ENCODE measurements at regions not wholly inside any gene's neighbourhood (a gene's known extent, or its start where the extent isn't known, plus 50 kb on each side); places are given as distances from the start of the nearest gene placed in this dataset.

GRCh38 chr4:180809439-180809838 is 1433.8 kb upstream of the TENM3 start:
- no peaks in the 10 kb centered on the region for H3K79me1 ChIP-seq (ENCODE audit: low read length)
- H3K36me3 ChIP-seq (ENCODE audit: control insufficient read depth, insufficient read depth, low read length), result no peaks in the 10 kb centered on the region
- H3K23ac ChIP-seq (ENCODE audit: low read length), result no peak overlapping the region
- H4K8ac ChIP-seq (ENCODE audit: low read depth, low read length), result no peak overlapping the region
- no peak overlapping the region for H4K5ac ChIP-seq (ENCODE audit: low read length)
- no peak overlapping the region for H3K56ac ChIP-seq (ENCODE audit: low read length)
- H2AK5ac ChIP-seq (ENCODE audit: low read length), result no peak overlapping the region
- H3K4me3 ChIP-seq (ENCODE audit: low read length), result no peak overlapping the region
- no peak overlapping the region for H2BK5ac ChIP-seq (ENCODE audit: low read length)
- no peaks in the 10 kb centered on the region for H3K79me2 ChIP-seq (ENCODE audit: control insufficient read depth, insufficient read depth, low read length)
- no peaks in the 10 kb centered on the region for H3K27me3 ChIP-seq (ENCODE audit: insufficient read depth, low read length, poor library complexity)
- no CpG with 5 or more reads among the region's 4 CpGs for WGBS (ENCODE audit: extremely low coverage, insufficient coverage, low lambda C conversion rate)
- no peak overlapping the region for H3K4ac ChIP-seq (ENCODE audit: low read depth, low read length)
- no peaks in the 10 kb centered on the region for H3K4me1 ChIP-seq (ENCODE audit: control insufficient read depth, low read depth, low read length)
- H3K9ac ChIP-seq (ENCODE audit: low read length), result no peak overlapping the region
- H2BK15ac ChIP-seq (replicated peaks; ENCODE audit: low read depth), result no peak overlapping the region
- no peak overlapping the region for H3K27ac ChIP-seq (ENCODE audit: low read depth, low read length)
- no peak overlapping the region for H3K18ac ChIP-seq (ENCODE audit: low read length)
- no peak for DNase-seq
- H2BK120ac ChIP-seq (ENCODE audit: low read depth, low read length), result no peak overlapping the region
- H3K4me2 ChIP-seq (ENCODE audit: low read length), result no peak overlapping the region

GRCh38 chr4:180810581-180810980 is 1432.6 kb upstream of the TENM3 start:
- Histone ChIP-seq H2BK120ac (ENCODE audit: low read depth, low read length) (no peak overlapping the region), H3K4me2 (ENCODE audit: low read length) (no peak overlapping the region), H3K4me3 (ENCODE audit: low read length) (no peak overlapping the region), H4K5ac (ENCODE audit: low read length) (no peak overlapping the region), H3K27me3 (ENCODE audit: insufficient read depth, low read length, poor library complexity) (no peaks in the 10 kb centered on the region), H2BK5ac (ENCODE audit: low read length) (no peak overlapping the region), H2BK15ac (replicated peaks; ENCODE audit: low read depth) (no peak overlapping the region), H3K4ac (ENCODE audit: low read depth, low read length) (no peak overlapping the region), H2AK5ac (ENCODE audit: low read length) (no peak overlapping the region), H3K23ac (ENCODE audit: low read length) (no peak overlapping the region), H3K27ac (ENCODE audit: low read depth, low read length) (no peak overlapping the region), H3K9ac (ENCODE audit: low read length) (no peak overlapping the region), H4K8ac (ENCODE audit: low read depth, low read length) (no peak overlapping the region), H3K18ac (ENCODE audit: low read length) (no peak overlapping the region), H3K4me1 (ENCODE audit: control insufficient read depth, low read depth, low read length) (no peaks in the 10 kb centered on the region), H3K36me3 (ENCODE audit: control insufficient read depth, insufficient read depth, low read length) (no peaks in the 10 kb centered on the region), H3K56ac (ENCODE audit: low read length) (no peak overlapping the region), H3K79me2 (ENCODE audit: control insufficient read depth, insufficient read depth, low read length) (no peaks in the 10 kb centered on the region), H3K79me1 (ENCODE audit: low read length) (no peaks in the 10 kb centered on the region)
- WGBS (ENCODE audit: extremely low coverage, insufficient coverage, low lambda C conversion rate), result no CpG with 5 or more reads among the region's 1 CpG
- DNase-seq, result no peak

DNA sequence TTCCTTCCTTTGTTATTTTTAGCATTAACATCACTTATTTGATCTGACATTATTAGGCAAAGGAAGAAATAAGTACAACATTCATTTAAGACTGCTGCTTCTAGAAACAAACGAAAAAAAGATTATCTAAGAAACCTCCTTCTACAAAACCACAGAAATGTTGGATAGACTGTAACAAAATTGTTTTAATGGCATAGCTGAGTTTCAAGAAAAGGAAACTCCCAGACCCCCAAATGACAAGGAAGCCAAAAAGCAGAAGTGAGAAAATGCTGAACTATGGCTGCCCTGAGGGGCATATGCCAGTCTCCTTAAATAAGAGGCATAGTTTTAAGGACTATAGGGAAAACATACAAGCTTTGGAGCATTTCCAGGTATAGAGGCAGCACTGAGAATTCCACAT is 1431.6 kb upstream of the TENM3 start:
- no peak overlapping the region for H4K8ac ChIP-seq (ENCODE audit: low read depth, low read length)
- H3K79me1 ChIP-seq (ENCODE audit: low read length), result no peaks in the 10 kb centered on the region
- WGBS (ENCODE audit: extremely low coverage, insufficient coverage, low lambda C conversion rate), result no CpG with 5 or more reads among the region's 1 CpG
- H2BK5ac ChIP-seq (ENCODE audit: low read length), result no peak overlapping the region
- H3K27me3 ChIP-seq (ENCODE audit: insufficient read depth, low read length, poor library complexity), result no peaks in the 10 kb centered on the region
- H3K4ac ChIP-seq (ENCODE audit: low read depth, low read length), result no peak overlapping the region
- no peak overlapping the region for H3K56ac ChIP-seq (ENCODE audit: low read length)
- no peak overlapping the region for H3K23ac ChIP-seq (ENCODE audit: low read length)
- no peak overlapping the region for H3K4me2 ChIP-seq (ENCODE audit: low read length)
- DNase-seq, result no peak
- no peak overlapping the region for H3K27ac ChIP-seq (ENCODE audit: low read depth, low read length)
- H4K5ac ChIP-seq (ENCODE audit: low read length), result no peak overlapping the region
- no peak overlapping the region for H3K4me3 ChIP-seq (ENCODE audit: low read length)
- no peak overlapping the region for H2BK120ac ChIP-seq (ENCODE audit: low read depth, low read length)
- H2AK5ac ChIP-seq (ENCODE audit: low read length), result no peak overlapping the region
- no peak overlapping the region for H3K9ac ChIP-seq (ENCODE audit: low read length)
- no peak overlapping the region for H3K18ac ChIP-seq (ENCODE audit: low read length)
- H3K79me2 ChIP-seq (ENCODE audit: control insufficient read depth, insufficient read depth, low read length), result no peaks in the 10 kb centered on the region
- H3K4me1 ChIP-seq (ENCODE audit: control insufficient read depth, low read depth, low read length), result no peaks in the 10 kb centered on the region
- no peak overlapping the region for H2BK15ac ChIP-seq (replicated peaks; ENCODE audit: low read depth)
- H3K36me3 ChIP-seq (ENCODE audit: control insufficient read depth, insufficient read depth, low read length), result no peaks in the 10 kb centered on the region

DNA sequence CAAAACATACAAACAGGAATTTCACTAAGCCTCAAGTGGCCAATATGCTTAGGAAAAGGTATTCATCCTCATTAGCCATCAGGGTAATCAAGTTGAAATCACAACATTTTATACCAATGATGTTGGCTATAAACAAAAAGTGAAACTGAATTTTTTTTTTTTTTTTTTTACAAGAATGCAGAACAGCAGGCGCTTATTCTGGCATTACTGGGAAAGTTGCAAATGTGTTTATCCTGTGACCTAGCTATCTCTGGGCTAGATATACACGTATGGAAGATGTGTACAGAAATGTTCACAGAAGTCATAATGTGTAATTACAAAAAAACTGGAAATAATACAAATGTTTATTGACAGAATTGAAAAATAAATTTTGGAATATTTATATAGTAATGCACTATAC is 1430.4 kb upstream of the TENM3 start:
- Histone ChIP-seq H2AK5ac (ENCODE audit: low read length) (no peak overlapping the region), H2BK5ac (ENCODE audit: low read length) (no peak overlapping the region), H3K4me1 (ENCODE audit: control insufficient read depth, low read depth, low read length) (no peaks in the 10 kb centered on the region), H3K27ac (ENCODE audit: low read depth, low read length) (no peak overlapping the region), H3K9ac (ENCODE audit: low read length) (no peak overlapping the region), H3K4ac (ENCODE audit: low read depth, low read length) (no peak overlapping the region), H2BK15ac (replicated peaks; ENCODE audit: low read depth) (no peak overlapping the region), H3K4me2 (ENCODE audit: low read length) (no peak overlapping the region), H3K56ac (ENCODE audit: low read length) (no peak overlapping the region), H3K18ac (ENCODE audit: low read length) (no peak overlapping the region), H3K27me3 (ENCODE audit: insufficient read depth, low read length, poor library complexity) (no peaks in the 10 kb centered on the region), H3K79me2 (ENCODE audit: control insufficient read depth, insufficient read depth, low read length) (no peaks in the 10 kb centered on the region), H2BK120ac (ENCODE audit: low read depth, low read length) (no peak overlapping the region), H4K8ac (ENCODE audit: low read depth, low read length) (no peak overlapping the region), H3K79me1 (ENCODE audit: low read length) (no peaks in the 10 kb centered on the region), H3K23ac (ENCODE audit: low read length) (no peak overlapping the region), H3K36me3 (ENCODE audit: control insufficient read depth, insufficient read depth, low read length) (no peaks in the 10 kb centered on the region), H4K5ac (ENCODE audit: low read length) (no peak overlapping the region), H3K4me3 (ENCODE audit: low read length) (no peak overlapping the region)
- no peak for DNase-seq
- no CpG with 5 or more reads among the region's 2 CpGs for WGBS (ENCODE audit: extremely low coverage, insufficient coverage, low lambda C conversion rate)

- Histone ChIP-seq H3K27me3 (ENCODE audit: insufficient read depth, low read length, poor library complexity) (no peaks in the 10 kb centered on the region), H2AK5ac (ENCODE audit: low read length) (no peak overlapping the region), H3K79me1 (ENCODE audit: low read length) (no peaks in the 10 kb centered on the region), H3K4me1 (ENCODE audit: control insufficient read depth, low read depth, low read length) (no peaks in the 10 kb centered on the region), H3K56ac (ENCODE audit: low read length) (no peak overlapping the region), H3K4me3 (ENCODE audit: low read length) (no peak overlapping the region), H3K23ac (ENCODE audit: low read length) (no peak overlapping the region), H2BK120ac (ENCODE audit: low read depth, low read length) (no peak overlapping the region), H3K79me2 (ENCODE audit: control insufficient read depth, insufficient read depth, low read length) (no peaks in the 10 kb centered on the region), H2BK15ac (replicated peaks; ENCODE audit: low read depth) (no peak overlapping the region), H3K27ac (ENCODE audit: low read depth, low read length) (no peak overlapping the region), H2BK5ac (ENCODE audit: low read length) (no peak overlapping the region), H3K4me2 (ENCODE audit: low read length) (no peak overlapping the region), H4K8ac (ENCODE audit: low read depth, low read length) (no peak overlapping the region), H3K36me3 (ENCODE audit: control insufficient read depth, insufficient read depth, low read length) (no peaks in the 10 kb centered on the region), H3K9ac (ENCODE audit: low read length) (no peak overlapping the region), H3K4ac (ENCODE audit: low read depth, low read length) (no peak overlapping the region), H4K5ac (ENCODE audit: low read length) (no peak overlapping the region), H3K18ac (ENCODE audit: low read length) (no peak overlapping the region)
- no CpG with 5 or more reads among the region's 3 CpGs for WGBS (ENCODE audit: extremely low coverage, insufficient coverage, low lambda C conversion rate)
- DNase-seq, result no peak
Observed at GRCh38 chr4:180814875-180815417, 1428.3 kb upstream of the TENM3 start.

GRCh38 chr4:180817529-180817928 is 1425.7 kb upstream of the TENM3 start:
- no CpG with 5 or more reads among the region's 6 CpGs for WGBS (ENCODE audit: extremely low coverage, insufficient coverage, low lambda C conversion rate)
- Histone ChIP-seq H3K23ac (ENCODE audit: low read length) (no peak overlapping the region), H3K9ac (ENCODE audit: low read length) (no peak overlapping the region), H3K36me3 (ENCODE audit: control insufficient read depth, insufficient read depth, low read length) (no peaks in the 10 kb centered on the region), H3K4ac (ENCODE audit: low read depth, low read length) (no peak overlapping the region), H4K8ac (ENCODE audit: low read depth, low read length) (no peak overlapping the region), H2BK5ac (ENCODE audit: low read length) (no peak overlapping the region), H3K79me1 (ENCODE audit: low read length) (no peaks in the 10 kb centered on the region), H3K27ac (ENCODE audit: low read depth, low read length) (no peak overlapping the region), H2BK120ac (ENCODE audit: low read depth, low read length) (no peak overlapping the region), H3K18ac (ENCODE audit: low read length) (no peak overlapping the region), H3K56ac (ENCODE audit: low read length) (no peak overlapping the region), H3K4me2 (ENCODE audit: low read length) (no peak overlapping the region), H3K4me1 (ENCODE audit: control insufficient read depth, low read depth, low read length) (no peaks in the 10 kb centered on the region), H3K4me3 (ENCODE audit: low read length) (no peak overlapping the region), H2BK15ac (replicated peaks; ENCODE audit: low read depth) (no peak overlapping the region), H2AK5ac (ENCODE audit: low read length) (no peak overlapping the region), H4K5ac (ENCODE audit: low read length) (no peak overlapping the region), H3K79me2 (ENCODE audit: control insufficient read depth, insufficient read depth, low read length) (no peaks in the 10 kb centered on the region), H3K27me3 (ENCODE audit: insufficient read depth, low read length, poor library complexity) (no peaks in the 10 kb centered on the region)
- DNase-seq, result no peak

All from mesendoderm (in vitro differentiated cells).